ENCODE measurements at regions not wholly inside any gene's neighbourhood (a gene's known extent, or its start where the extent isn't known, plus 50 kb on each side); places are given as distances from the start of the nearest gene placed in this dataset.

DNA sequence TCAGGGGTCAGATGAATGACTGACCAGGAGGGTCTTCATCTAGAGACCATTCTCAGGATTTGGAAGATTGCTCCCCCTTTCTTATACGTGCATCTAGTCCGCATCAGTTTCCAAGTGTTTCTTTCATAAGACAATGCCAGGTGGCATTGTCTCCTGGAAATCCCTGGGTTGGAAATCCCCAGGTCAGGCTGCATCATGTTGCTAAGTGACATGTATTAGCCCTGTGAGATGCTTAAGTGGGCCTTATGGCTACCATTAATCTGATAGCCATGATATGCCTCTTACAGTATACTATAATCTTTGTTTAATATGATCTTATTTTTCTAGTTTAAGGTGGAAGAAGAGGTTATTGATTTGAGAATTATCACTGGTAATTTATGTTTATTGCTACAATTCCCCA lies 92.8 kb downstream of the DIO3 start:
- TF ChIP-seq, protein P1, sequence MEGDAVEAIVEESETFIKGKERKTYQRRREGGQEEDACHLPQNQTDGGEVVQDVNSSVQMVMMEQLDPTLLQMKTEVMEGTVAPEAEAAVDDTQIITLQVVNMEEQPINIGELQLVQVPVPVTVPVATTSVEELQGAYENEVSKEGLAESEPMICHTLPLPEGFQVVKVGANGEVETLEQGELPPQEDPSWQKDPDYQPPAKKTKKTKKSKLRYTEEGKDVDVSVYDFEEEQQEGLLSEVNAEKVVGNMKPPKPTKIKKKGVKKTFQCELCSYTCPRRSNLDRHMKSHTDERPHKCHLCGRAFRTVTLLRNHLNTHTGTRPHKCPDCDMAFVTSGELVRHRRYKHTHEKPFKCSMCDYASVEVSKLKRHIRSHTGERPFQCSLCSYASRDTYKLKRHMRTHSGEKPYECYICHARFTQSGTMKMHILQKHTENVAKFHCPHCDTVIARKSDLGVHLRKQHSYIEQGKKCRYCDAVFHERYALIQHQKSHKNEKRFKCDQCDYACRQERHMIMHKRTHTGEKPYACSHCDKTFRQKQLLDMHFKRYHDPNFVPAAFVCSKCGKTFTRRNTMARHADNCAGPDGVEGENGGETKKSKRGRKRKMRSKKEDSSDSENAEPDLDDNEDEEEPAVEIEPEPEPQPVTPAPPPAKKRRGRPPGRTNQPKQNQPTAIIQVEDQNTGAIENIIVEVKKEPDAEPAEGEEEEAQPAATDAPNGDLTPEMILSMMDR (IDR thresholded peaks at IDR 0.05; ENCODE audit: poor library complexity) = no peak
- no peak for TF ChIP-seq EZH2 (IDR thresholded peaks at IDR 0.05; ENCODE audit: borderline replicate concordance)

Measured in hepatocyte (in vitro differentiated cells).